SK-N-SH (cell line): ENCODE measurements at regions not wholly inside any gene's neighbourhood (a gene's known extent, or its start where the extent isn't known, plus 50 kb on each side); places are given as distances from the start of the nearest gene placed in this dataset.

ENCODE experiments used
- CTCF ChIA-PET: fragments of 300-600, 350-600 bp; formaldehyde crosslinking; extraction: SDS; loops from one replicate; lab custom pipeline; 2021; lab: Yijun Ruan, JAX
- POLR2A ChIA-PET: fragments of 350-600 bp; sonication (Branson Sonifier 250); formaldehyde crosslinking; extraction: SDS; loops from one replicate; lab custom pipeline; 2020; ENCODE audit warnings: antibody characterized with exemption, inconsistent platforms; lab: Yijun Ruan, JAX
- DNase-seq: peaks from one replicate; pipeline ENCODE4 v3.0.0; 2012
- H2AFZ ChIP-seq: fragments of 200-600 bp; sonication (generic); 2 replicates; pipeline ENCODE4 v1.8.1; 2016; ENCODE audit warnings: antibody characterized with exemption, mild to moderate bottlenecking, low read depth
- H3F3A ChIP-seq: fragments of 200-600 bp; sonication (generic); replicated peaks from 2 replicates; pipeline ENCODE3; 2016; ENCODE audit warnings: antibody characterized with exemption, mild to moderate bottlenecking; ENCODE audit not compliant: insufficient read depth
- H3K27ac ChIP-seq, 2 experiments: fragments of 200-500 bp in 1 of 2; fragments of 200-600 bp in 1 of 2; sonication (Bioruptor generic) in 1 of 2; sonication (generic), shearing (Covaris generic) in 1 of 2; 2 replicates each; pipeline versions ENCODE4 v1.5.1 to v1.6.1; 2014 to 2016; ENCODE audit warnings: low read depth in 2 of 2, inconsistent platforms in 1 of 2, low read length in 1 of 2, mild to moderate bottlenecking in 1 of 2, mixed read lengths in 1 of 2
- H3K27me3 ChIP-seq: fragments of 200-600 bp; sonication (generic), shearing (Covaris generic); 2 replicates; pipeline ENCODE4 v1.6.1; 2016; ENCODE audit warnings: mixed run types; ENCODE audit not compliant: insufficient read depth
- H3K36me3 ChIP-seq, 2 experiments: fragments of 200-500 bp in 1 of 2; fragments of 200-600 bp in 1 of 2; sonication (Bioruptor generic) in 1 of 2; sonication (generic) in 1 of 2; replicated peaks in 1 of 2; 2 replicates each; pipeline versions ENCODE3 to v1.5.1; 2014 to 2016; ENCODE audit warnings: low read length in 1 of 2, mild to moderate bottlenecking in 1 of 2; ENCODE audit not compliant: insufficient read depth in 2 of 2, control insufficient read depth in 1 of 2
- H3K4me1 ChIP-seq, 2 experiments: fragments of 200-500 bp in 1 of 2; fragments of 200-600 bp in 1 of 2; sonication (Bioruptor generic) in 1 of 2; sonication (generic), shearing (Covaris generic) in 1 of 2; 2 replicates each; pipeline versions ENCODE4 v1.5.1 to v1.6.1; 2014 to 2016; ENCODE audit warnings: low read depth in 1 of 2, low read length in 1 of 2, mixed run types in 1 of 2; ENCODE audit not compliant: insufficient read depth in 2 of 2, control insufficient read depth in 1 of 2
- H3K4me2 ChIP-seq: fragments of 200-600 bp; sonication (generic), shearing (Covaris generic); 2 replicates; pipeline ENCODE4 v1.6.1; 2017; ENCODE audit warnings: mixed run types
- H3K4me3 ChIP-seq, 2 experiments: fragments of 200-500 bp in 1 of 2; fragments of 200-600 bp in 1 of 2; sonication (Bioruptor generic) in 1 of 2; sonication (generic), shearing (Covaris generic) in 1 of 2; 2 replicates each; pipeline versions ENCODE4 v1.5.1 to v1.8.1; 2014 to 2016; ENCODE audit warnings: low read depth in 2 of 2, inconsistent platforms in 1 of 2, low read length in 1 of 2, mild to moderate bottlenecking in 1 of 2, mixed read lengths in 1 of 2, moderate library complexity in 1 of 2
- H3K79me2 ChIP-seq: fragments of 200-600 bp; sonication (generic); 2 replicates; pipeline ENCODE4 v1.8.1; 2017; ENCODE audit warnings: mild to moderate bottlenecking; ENCODE audit not compliant: insufficient read depth
- H3K9ac ChIP-seq: fragments of 200-600 bp; sonication (generic); 2 replicates; pipeline ENCODE4 v1.6.1; 2017; ENCODE audit warnings: mixed run types
- H3K9me2 ChIP-seq: fragments of 200-600 bp; sonication (generic); 2 replicates; pipeline ENCODE4 v1.6.1; 2017; ENCODE audit warnings: mixed run types
- H3K9me3 ChIP-seq: fragments of 200-600 bp; sonication (generic); 2 replicates; pipeline ENCODE4 v1.6.1; 2017; ENCODE audit warnings: mixed run types, mild to moderate bottlenecking, moderate library complexity
- H4K20me1 ChIP-seq: fragments of 200-600 bp; sonication (generic); 2 replicates; pipeline ENCODE4 v1.6.1; 2017; ENCODE audit warnings: mild to moderate bottlenecking, mixed run types; ENCODE audit not compliant: insufficient read depth
- CHD2 ChIP-seq: fragments of 150-350 bp; IDR thresholded peaks from 2 replicates; pipeline ENCODE4 v1.6.1; 2018; ENCODE audit warnings: low read length; ENCODE audit not compliant: partially characterized antibody
- CTCF ChIP-seq: fragments of 200-600 bp; sonication (generic); IDR thresholded peaks from 2 replicates; pipeline ENCODE4 v1.6.1; 2017; ENCODE audit warnings: antibody characterized with exemption, mild to moderate bottlenecking, moderate library complexity
- EZH2phosphoT487 ChIP-seq: fragments of 200-600 bp; sonication (generic); IDR thresholded peaks from 2 replicates; pipeline ENCODE4 v1.6.1; 2017; ENCODE audit warnings: low read depth, mixed run types, mild to moderate bottlenecking, antibody characterized with exemption, moderate library complexity, borderline replicate concordance
- FOXJ3 ChIP-seq: sonication (generic); formaldehyde crosslinking; IDR thresholded peaks from 2 replicates; pipeline ENCODE4 v1.5.1; 2020; ENCODE audit warnings: mild to moderate bottlenecking, missing genetic modification reagents
- GABPA ChIP-seq: IDR thresholded peaks from 2 replicates; pipeline ENCODE4 v1.4.0; 2012; ENCODE audit warnings: low read depth, mild to moderate bottlenecking
- MEF2A ChIP-seq: IDR thresholded peaks from 2 replicates; pipeline ENCODE4 v1.4.0; 2012; ENCODE audit warnings: low read depth, borderline replicate concordance
- PBX3 ChIP-seq: IDR thresholded peaks from 2 replicates; pipeline ENCODE4; 2012
- RAD21 ChIP-seq: IDR thresholded peaks from 2 replicates; pipeline ENCODE4 v1.6.1; 2012; ENCODE audit warnings: mild to moderate bottlenecking, low read length
- RCOR1 ChIP-seq: fragments of 150-350 bp; IDR thresholded peaks from 2 replicates; pipeline ENCODE4 v1.6.1; 2017; ENCODE audit warnings: antibody characterized with exemption, low read length
- REST ChIP-seq: IDR thresholded peaks from 2 replicates; pipeline ENCODE4 v1.6.1; 2012; ENCODE audit warnings: mild to moderate bottlenecking, low read depth, low read length, moderate library complexity
- RFX5 ChIP-seq: IDR thresholded peaks from 2 replicates; pipeline ENCODE4 v1.6.1; 2012; ENCODE audit warnings: mild to moderate bottlenecking, improper control_type of control experiment, low read length
- SMC3 ChIP-seq: IDR thresholded peaks from 2 replicates; pipeline ENCODE4 v1.6.1; 2012; ENCODE audit warnings: low read depth, low read length, improper control_type of control experiment
- TCF12 ChIP-seq: IDR thresholded peaks from 2 replicates; pipeline ENCODE4 v1.4.0; 2012
- YY1 ChIP-seq: IDR thresholded peaks from 2 replicates; pipeline ENCODE4 v1.4.0; 2012; ENCODE audit warnings: low read depth, mild to moderate bottlenecking
- ZBTB33 ChIP-seq: IDR thresholded peaks from 2 replicates; pipeline ENCODE4 v1.4.0; 2012; ENCODE audit warnings: low read depth, borderline replicate concordance
- WGBS: methylation state at CpG from one replicate; pipeline ENCODE4 v1.1.6; 2017; ENCODE audit warnings: low lambda C conversion rate; 5-methylcytosine and 5-hydroxymethylcytosine counted together

- WGBS: 37% methylated on average over 2 of the region's 2 CpGs
- CTCF ChIA-PET: no interaction called here
Measured at GRCh38 chr2:52312486-52312885, 1280.6 kb upstream of the NRXN1 start.

More at GRCh38 chr2:52312486-52312885, 1280.6 kb upstream of the NRXN1 start:
- Histone ChIP-seq H3K4me1 (no peaks in the 10 kb centered on the region), H3K4me2 (no peak overlapping the region), H3K9me2 (no peaks in the 10 kb centered on the region), H3K9me3 (no peaks in the 10 kb centered on the region), H3K4me3 (no peak overlapping the region), H3F3A (no peaks in the 10 kb centered on the region), H3K9ac (no peak overlapping the region), H2AFZ (peak overlapping the region; percentile 51; the same call in 1 of the 2 replicates), H3K27ac (no peak overlapping the region), H3K27me3 (no peaks in the 10 kb centered on the region), H3K36me3 (no peaks in the 10 kb centered on the region), H3K79me2 (no peaks in the 10 kb centered on the region), H4K20me1 (no peaks in the 10 kb centered on the region)
- TF ChIP-seq MEF2A (no peak), ZBTB33 (no peak), YY1 (no peak), TCF12 (no peak), EZH2phosphoT487 (no peak), RAD21 (no peak), FOXJ3 (CRISPR knock-in tag) (no peak), CTCF (no peak), RFX5 (no peak), CHD2 (no peak), PBX3 (no peak), GABPA (no peak), REST (no peak), RCOR1 (no peak), SMC3 (no peak)
- POLR2A ChIA-PET: no interaction called here
- DNase-seq: no peak
